GM18502 (cell line): ENCODE measurements at regions not wholly inside any gene's neighbourhood (a gene's known extent, or its start where the extent isn't known, plus 50 kb on each side); places are given as distances from the start of the nearest gene placed in this dataset.

Experiments
- ATAC-seq: cut with Tn5 transposase; IDR thresholded peaks from one replicate; pipeline ENCODE4 v1.9.1; 2021; ENCODE audit warnings: mild to moderate bottlenecking; ENCODE audit not compliant: unreplicated experiment, poor library complexity

DNA sequence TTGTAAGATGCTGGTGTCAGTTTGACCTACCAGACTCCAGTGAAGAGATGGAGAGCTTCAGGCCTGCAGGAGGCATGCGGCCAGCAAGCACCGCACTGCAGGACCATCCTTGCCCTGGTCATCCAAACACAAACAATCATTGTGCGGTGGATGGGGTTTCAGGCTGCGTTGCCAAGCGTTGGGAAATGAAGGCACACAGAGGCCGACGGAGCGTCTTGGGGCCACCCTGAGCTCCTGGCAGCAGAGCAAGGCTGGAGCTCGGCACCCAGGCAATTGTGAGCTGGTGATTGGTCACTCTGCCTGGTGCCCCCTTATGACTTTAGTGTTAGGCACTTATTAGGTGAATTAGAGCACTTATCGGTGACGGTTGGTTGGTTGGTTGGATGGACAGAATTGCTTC lies 222.6 kb upstream of the RGMA start:
- no peak for ATAC-seq

DNA sequence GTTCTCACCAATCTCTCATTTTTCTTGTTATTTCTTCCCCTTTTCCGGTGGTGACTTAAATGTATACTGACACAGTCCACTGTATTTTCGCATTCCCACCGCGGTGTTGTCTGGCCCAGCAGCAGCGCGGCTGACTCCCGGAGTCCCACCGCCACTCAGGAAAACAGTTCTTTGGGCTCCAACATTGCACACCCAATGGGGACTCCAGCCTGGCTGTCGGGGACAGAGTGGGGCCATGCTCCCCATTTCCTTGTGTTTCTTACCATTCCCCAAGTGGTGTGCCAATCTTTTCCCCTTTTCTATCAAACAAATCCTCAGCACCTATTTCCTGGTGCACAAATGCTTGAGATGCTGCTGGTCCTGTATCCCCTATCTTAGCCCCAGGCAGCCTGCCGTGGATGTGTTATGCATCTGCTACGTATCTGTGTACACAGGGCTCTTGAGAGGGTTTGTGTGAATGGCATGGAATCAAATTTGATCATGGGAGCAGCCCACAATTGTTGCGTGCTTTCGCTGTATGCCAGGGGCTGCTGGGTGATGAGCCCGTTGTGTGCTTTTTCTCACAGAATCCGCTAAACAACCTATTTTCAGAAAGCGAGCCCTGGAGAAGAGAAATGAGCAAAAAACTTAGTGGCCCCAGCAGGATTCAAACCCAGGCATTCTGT lies 219.1 kb upstream of the RGMA start:
- no peak for ATAC-seq

DNA sequence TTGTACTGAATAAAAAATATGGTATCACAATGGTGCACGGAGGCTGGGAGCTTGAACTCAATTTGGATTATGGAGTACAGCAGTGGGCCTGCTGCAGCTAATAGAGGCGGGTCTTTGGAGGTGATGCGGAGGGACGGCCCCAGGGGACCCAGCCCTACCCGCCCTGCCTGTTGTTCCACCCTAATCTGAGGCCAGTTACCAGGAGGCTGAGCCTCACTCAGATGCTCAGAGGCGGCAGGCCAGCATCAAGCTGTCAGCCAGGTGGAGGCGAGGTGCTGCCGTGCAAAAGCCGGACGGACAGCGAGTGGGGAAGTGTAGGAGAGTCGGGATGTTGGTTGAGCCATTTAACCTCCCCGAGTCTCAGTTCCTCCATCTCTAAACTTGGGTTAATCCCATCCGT lies 218.5 kb upstream of the RGMA start:
- ATAC-seq, result no peak

DNA sequence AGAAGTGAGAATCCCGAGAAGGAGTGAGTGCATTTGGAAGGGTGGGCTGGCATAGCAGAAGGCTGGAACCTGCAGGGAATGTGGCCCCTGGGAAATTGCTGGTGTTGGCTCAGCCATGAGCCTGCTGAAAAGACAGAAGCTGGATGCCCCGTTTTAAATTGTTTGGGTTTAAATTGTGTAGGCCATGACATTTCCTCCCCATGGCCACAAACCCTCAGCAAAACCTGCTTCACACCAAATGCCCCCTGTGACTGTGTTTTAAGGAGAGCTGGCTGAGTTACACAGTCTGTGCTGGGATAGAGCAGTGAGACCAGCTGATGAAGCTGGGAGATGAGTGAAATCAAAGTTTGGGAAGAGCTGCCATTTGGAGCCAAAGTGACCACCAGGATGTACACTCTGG lies 216.3 kb upstream of the RGMA start:
- ATAC-seq, result no peak

DNA sequence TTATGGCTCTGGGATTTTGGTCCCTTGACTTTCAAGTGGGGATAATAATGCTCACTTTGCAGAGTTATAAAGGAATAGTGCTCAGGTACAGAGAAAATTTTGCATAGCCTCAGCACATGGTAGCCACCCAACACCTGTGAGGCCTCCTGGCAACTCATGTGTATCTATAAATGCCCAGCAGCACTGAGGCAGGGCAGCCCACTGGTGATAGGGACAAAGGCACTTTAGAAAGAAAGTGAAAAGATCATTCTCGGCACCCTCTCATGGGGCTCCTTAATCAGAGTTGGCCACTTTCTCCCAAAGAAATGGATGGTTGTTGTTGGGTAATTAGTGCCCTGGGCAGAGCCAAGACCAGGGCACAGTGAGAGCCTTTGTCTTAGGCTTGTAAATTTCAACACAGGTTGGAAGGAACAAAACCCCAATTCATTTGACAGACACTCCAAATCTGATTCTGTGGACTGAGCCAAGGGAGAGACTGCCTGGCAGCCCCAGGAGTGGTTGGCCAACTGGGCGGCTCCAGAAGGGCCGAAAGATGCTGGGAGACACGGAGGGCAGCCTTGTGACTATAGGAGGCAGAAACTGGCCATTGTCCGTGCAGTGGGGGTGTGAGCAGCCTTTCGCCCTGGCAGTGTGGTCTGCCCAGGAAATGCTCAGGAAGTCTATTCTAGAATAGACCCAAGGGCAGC lies 213.2 kb upstream of the RGMA start:
- ATAC-seq, result no peak

DNA sequence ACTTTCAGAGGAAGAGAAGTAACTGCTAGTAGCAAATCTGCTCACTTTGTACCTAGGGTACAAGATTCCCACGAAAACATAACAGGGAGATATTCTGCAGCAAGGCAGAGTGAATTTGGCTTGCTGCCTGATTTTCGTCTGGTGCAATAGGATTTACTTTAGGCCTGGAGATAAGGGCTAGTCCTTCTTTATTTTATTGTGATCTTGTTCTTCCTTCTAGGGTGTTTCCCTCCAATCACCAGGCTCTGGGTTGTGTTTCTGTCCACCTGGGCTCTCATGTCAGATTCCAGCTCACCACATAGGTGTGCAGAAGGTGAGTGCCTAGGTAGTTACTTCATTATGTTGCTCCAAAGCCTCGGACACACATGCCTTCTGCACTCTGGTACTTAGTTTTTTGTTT lies 211.8 kb upstream of the RGMA start:
- ATAC-seq, result no peak

DNA sequence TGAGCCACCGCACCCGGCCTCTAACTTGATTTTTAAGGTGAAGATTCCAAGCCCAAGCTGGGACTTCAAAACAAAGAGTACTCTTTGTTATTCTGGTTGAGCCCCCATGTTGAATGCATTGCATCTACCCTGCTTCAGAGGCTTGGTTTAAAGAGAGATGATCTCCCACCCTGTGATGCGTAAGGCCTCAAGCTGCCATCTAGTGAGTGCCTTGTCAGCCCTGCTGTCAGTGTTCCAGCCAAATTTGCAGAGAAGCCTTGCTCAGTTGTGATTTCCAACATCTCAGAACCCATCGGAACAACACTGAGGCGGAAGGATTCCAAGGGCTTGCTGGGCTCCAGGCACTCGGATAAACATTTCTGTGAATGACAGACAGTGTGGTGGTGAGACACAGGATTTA lies 210.7 kb upstream of the RGMA start:
- no peak for ATAC-seq

DNA sequence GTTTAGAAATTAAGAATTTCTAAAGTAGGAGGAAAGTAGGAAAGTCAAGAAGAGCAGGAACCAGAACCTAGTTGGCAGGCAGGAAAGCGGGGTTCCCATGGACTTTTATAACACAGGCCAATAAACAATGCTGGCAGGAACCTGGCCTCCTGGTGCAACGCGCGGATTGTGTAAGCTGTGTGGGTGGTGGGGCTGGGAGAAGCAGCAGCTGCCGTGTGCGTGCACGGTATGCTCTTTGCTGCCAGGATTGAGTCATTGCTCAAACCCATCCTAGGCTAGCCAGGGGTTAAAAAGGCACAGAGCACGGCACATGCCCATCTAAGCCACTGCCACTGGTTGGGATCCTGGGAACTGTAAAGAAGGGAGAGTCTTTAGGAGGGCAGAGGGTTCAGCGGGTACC lies 209.9 kb upstream of the RGMA start:
- ATAC-seq, result no peak

DNA sequence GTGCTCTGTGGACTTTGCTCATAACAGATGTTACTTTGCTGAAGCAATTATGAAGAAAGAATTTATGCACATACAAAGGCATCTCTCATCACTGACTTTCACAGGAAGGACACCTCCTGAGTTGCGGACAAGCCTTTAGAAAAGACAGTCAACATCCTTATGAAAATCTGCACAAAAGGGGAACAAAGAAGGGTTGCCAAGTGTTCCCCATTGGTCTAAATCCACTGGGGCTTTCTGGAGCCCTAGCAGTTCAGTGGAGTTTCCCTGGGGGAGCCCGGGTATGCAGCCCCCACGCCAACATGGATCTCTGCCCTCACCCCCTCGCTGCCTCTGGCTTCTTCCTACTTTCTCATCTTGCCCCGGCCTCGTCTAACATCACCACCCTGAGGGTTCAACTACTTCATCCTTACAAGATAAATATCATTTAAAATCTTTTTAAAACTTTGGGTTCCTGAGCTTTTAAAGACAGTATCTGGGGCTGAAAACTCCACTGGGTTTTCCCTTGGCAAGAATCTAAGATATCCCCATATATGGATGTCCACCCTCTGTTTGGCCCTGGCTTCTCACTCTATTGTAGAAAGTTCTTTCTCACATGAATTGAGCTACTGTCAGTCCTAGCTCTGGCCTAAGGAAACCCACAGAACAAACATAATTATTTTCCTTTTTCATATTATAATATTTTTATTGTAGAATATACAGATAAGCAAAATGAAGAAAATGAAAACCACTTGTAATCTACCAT lies 207.9 kb upstream of the RGMA start:
- no peak for ATAC-seq

DNA sequence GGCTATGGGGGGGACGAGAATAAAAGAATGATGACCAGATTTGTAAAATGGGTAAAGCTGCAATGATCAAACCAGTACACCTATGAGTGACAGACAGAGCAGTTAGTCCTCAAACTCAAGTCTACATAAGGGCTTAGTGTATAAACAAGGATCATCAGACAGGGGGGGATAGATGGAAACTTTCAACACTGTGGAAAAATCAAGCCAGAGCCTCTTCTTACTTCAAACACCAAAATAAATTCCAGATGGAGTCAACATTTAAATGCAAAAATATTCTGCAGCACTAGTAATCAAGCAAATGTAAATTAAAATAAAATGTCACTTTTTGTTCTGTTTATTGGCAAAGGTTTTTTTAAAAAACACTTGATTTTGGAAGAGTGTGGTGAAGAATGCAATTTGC lies 205.9 kb upstream of the RGMA start:
- no peak for ATAC-seq

DNA sequence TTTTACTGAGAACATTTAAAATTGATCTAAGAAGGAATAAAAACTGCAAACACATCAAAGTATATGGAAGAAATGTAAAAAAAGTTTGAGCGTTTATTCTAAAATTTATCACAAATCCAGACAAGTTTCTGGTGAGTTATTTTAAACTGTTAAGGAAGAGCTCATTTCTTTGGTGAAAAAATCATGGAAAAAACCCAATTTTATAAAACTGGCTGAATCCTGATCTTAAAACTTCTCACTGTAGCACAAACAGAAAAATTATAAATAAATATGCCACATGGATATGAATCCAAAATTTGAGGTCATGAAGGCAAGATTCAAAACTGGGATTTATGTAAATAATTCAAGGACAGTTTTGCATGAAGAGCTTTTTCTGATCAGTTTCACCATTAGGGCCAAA lies 205.1 kb upstream of the RGMA start:
- ATAC-seq, result no peak

DNA sequence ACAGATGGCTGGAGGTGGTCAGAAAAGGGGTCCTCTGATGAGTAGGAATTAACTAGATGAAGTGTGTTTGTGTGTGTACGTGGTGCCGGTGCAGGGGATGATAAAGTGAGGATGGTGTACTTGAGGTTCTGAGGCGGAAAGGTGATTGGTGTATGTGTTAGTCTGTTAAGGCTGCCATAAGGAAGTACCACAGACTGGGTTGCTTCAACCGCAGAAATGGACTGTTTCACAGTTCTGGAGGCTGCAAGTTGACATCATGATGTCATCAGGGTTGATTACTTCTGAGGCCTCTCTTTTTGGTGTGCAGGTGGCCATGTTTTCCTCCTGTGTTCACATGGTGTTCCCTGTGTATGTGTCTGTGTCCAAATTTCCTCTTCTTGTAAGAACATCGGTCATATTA lies 202.4 kb upstream of the RGMA start:
- ATAC-seq, result no peak

DNA sequence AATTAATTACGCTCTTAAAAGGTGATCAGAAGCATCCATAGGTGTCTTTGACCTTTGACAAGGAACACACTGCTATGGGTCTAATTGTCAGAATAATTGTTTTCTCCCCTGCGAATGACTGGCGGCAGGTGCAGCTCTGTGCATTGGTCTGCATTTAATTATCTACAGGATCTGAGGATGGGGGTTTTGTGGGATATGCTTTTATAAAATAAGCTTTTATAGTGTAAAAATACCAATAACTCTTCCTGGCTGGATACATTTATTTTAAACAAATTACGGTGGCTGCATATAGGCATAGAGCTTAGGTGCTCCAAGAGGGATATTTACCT lies 201.6 kb upstream of the RGMA start:
- ATAC-seq, result no peak

DNA sequence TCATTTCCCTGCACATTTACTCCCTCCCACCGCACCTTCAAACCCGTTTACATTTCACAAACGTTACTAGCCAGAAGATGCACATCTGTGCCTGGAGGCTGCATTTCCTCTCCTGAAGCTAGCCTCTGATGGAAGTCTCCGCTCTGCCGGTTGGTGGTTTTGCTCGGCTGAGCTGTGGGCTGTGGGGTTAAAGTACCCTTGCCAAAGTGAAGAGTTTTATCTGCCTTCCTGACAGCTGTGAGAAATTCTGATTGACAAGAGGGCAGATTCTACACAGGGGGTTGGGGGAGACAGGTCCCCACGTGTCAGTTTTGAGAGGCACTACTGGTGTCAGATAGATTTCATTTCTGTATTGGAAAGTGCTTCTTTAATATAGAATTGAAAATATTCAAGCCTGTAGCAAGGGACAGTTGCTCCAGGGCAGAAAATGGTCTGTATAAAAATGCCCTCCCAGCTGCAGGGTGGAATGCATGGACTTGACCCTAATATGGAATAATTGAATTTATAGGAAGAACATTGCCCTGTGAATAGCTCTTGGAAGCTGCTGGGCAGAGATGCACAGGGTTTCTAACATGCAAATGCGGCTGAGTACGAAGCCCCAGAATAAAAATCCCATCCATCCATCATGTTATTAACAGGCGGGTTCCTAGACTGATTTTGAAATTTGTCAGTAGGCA lies 201.1 kb upstream of the RGMA start:
- ATAC-seq, result no peak

DNA sequence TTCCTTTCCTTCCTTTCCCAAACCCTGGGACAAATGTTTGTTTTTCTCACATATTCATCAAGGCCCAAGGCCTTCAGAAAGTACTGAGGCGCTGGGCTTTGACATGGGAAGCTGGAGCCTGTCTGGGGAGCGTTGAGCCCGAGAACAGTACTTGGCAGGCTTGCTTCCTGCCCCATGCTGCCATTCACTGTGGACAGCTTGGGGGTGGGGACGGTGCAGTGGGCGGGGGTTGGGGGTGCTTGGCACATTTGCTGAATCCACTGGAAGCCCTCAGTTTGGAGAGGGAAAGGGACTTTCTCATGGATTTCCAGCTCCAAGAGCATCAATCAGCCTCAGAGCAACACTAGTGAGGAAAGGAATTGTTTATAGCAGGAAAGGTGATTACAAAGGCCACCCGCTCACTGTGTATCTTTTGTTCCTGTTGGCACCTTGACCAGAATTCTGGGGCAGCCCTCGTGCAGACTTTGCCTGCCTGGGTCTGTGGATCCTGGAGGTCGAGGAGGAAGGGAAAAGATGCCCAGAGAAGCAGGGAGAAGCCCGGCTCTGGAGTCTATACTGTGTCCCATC lies 199.8 kb upstream of the RGMA start:
- ATAC-seq, result no peak

DNA sequence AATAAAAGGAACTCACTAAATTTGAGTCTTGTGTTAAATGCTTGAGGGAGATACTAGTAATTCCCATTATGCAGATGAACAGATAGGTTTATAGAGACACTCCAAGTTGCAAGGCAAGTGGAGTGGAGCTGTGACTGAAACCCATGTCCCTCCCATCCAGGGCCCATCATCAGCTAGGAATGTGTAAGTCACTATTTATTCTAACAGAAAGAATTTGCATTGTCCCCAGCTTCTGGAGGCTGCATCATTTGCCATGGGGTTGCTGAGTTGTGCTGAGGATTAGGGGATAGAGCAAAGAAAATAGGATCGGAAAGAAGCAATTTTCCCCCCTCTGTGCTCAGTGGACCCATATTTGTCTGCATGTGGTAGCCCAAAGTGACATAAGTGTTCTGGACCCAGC lies 197.4 kb upstream of the RGMA start:
- ATAC-seq, result no peak

DNA sequence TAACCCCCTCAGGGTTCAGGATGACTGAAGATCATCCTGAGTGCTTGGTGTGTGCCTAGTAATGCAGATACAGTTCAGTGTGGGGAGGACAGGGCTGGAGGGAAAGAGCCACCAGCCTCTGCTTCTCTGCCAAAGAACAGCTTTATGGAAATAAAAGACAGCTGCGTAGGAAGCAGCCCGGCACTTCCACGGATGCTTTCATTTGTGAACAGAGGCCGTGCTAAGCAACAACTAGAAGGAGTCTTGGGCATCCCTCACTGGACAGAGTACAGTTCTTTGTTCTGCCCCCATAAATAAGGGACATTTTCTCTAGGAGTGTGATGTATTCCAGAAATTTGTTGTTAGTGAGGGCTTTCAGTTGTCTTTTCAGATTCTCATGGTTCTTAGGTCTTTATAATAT lies 194.8 kb upstream of the RGMA start:
- no peak for ATAC-seq

DNA sequence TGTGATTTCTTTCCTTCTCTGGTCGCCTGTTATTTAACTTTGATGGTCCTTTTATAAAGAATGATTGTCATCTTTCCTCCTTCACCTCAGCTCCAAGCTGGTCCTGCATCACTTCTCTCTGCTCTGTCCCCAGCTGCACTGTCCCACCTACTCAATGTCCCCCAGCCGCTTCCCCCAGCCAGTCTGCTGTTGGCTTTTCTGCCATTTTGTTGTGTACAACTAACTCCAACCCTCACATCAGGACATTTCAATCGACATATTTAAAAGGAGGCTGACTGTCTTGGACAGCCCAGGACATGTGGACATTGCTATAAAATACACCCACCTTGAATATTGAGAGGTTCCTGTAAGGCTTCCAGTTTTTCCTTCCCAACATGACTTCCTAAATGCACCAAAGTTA lies 193.8 kb upstream of the RGMA start:
- no peak for ATAC-seq

DNA sequence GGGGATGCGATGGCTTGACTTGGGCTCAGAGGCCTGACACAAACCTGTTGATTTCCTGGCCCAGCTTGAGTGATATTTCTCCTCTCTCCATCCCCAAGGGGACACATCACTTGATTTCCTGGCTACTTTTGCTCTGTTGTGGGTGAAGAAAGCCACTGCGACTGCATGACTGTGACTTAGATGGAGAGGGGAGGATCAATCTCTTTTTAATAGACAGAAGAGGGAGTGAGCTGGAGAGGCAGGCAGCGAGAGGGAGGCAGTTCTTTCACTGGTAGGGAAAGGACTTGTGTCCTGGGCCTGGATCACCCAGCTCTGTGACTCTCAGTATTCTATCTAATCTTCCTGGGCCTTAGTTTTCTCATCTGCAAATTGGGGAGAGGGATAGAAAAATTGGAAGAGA lies 189.8 kb upstream of the RGMA start:
- ATAC-seq, result no peak

DNA sequence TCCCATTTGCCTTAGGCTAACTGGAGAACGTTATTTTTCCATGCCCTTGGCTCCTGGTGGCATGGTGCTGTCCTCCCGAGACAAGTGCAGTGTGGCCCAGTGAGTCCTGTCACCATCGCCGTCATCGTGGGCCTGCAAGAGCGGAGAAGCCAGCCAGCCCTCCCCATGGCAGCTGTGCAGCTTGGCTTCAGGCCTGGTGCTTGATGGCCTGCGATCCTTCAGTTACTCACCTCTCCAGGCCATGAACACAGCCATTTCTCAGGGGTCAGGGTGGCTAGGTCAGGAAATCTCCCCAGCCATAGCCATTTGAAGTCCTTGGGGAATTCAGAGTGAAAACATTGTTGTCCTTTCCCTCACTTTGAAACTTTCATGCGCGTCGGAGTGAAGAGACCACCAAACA lies 189.0 kb upstream of the RGMA start:
- no peak for ATAC-seq

DNA sequence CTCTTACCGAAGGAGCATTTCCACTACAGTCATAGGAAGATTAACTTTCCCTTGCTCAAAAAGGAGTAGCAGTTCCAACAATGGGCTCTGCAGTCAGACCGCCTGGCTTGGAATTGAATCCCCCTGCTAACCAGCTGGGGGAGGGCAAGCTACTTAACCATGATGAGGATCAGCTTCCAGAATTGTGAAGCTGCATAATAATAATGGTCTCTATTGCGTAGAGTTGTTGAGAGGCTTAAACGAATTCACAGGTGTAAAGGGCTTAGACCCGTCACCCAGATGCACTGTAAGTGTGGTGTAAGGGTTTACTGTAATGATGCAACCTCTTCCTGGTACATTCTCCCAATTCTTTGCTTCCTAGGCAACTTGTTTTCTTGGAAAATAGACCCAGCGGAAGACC lies 185.2 kb upstream of the RGMA start:
- ATAC-seq, result no peak
